ACHN (cell line): ENCODE measurements at regions not wholly inside any gene's neighbourhood (a gene's known extent, or its start where the extent isn't known, plus 50 kb on each side); places are given as distances from the start of the nearest gene placed in this dataset.

Experiments
- DNase-seq: peaks from one replicate; pipeline ENCODE4 v3.0.0-alpha.2; 2015
- in situ Hi-C: cut with HindIII; loops from 2 replicates; pipeline ENCODE4 v1.10.0; 2017; ENCODE audit warnings: low sequenced_read_pairs, low pct_ligation_motif_present, low pct_unique_long_range_greater_than_20kb

- in situ Hi-C loops: no loop called here
- no peak for DNase-seq
These were observed 423.1 kb downstream of the TEX13C start for GRCh38 chrX:125742811-125743210.

- DNase-seq: no peak
These were observed 421.2 kb downstream of the DCAF12L2 start for GRCh38 chrX:125744914-125745313.

GRCh38 chrX:125757794-125758564 is 408.1 kb downstream of the DCAF12L2 start:
- peak; percentile 80 for DNase-seq
- in situ Hi-C loops: no loop called here

More at GRCh38 chrX:125744914-125745313, 421.2 kb downstream of the DCAF12L2 start:
- in situ Hi-C loops: no loop called here

GRCh38 chrX:125758819-125759218 is 407.3 kb downstream of the DCAF12L2 start:
- in situ Hi-C loops: no loop called here
- no peak for DNase-seq

- in situ Hi-C loops: no loop called here
- no peak for DNase-seq
These were observed 403.1 kb downstream of the DCAF12L2 start for GRCh38 chrX:125762954-125763353.

GRCh38 chrX:125765347-125765746 is 400.7 kb downstream of the DCAF12L2 start:
- in situ Hi-C loops: no loop called here
- DNase-seq: no peak

- no peak for DNase-seq
- in situ Hi-C loops: no loop called here
These were observed 396.5 kb downstream of the DCAF12L2 start for GRCh38 chrX:125769628-125770027.

GRCh38 chrX:125778261-125778660 is 387.8 kb downstream of the DCAF12L2 start:
- peak; percentile 22 for DNase-seq
- in situ Hi-C loops: no loop called here

GRCh38 chrX:125782184-125782583 is 383.9 kb downstream of the DCAF12L2 start:
- in situ Hi-C loops: no loop called here
- DNase-seq: no peak

- in situ Hi-C loops: no loop called here
- no peak for DNase-seq
These were observed 379.8 kb downstream of the DCAF12L2 start for GRCh38 chrX:125786316-125786715.

GRCh38 chrX:125791787-125792186 is 374.3 kb downstream of the DCAF12L2 start:
- in situ Hi-C loops: no loop called here
- DNase-seq: no peak

- in situ Hi-C loops: no loop called here
- DNase-seq: no peak
These were observed 355.2 kb downstream of the DCAF12L2 start for GRCh38 chrX:125810856-125811255.

- peak; percentile 0 for DNase-seq
- in situ Hi-C loops: no loop called here
These were observed 340.0 kb downstream of the DCAF12L2 start for GRCh38 chrX:125826080-125826479.

GRCh38 chrX:125826774-125827451 is 339.2 kb downstream of the DCAF12L2 start:
- no peak for DNase-seq
- in situ Hi-C loops: no loop called here

GRCh38 chrX:125846271-125846670 is 319.8 kb downstream of the DCAF12L2 start:
- DNase-seq: no peak
- in situ Hi-C loops: no loop called here

- in situ Hi-C loops: no loop called here
- no peak for DNase-seq
These were observed 315.4 kb downstream of the DCAF12L2 start for GRCh38 chrX:125850693-125851092.

- in situ Hi-C loops: no loop called here
- DNase-seq: no peak
These were observed 282.9 kb downstream of the DCAF12L2 start for GRCh38 chrX:125883169-125883568.

- in situ Hi-C loops: no loop called here
- no peak for DNase-seq
These were observed 271.1 kb downstream of the DCAF12L2 start for GRCh38 chrX:125894947-125895346.

- in situ Hi-C loops: no loop called here
- no peak for DNase-seq
These were observed 270.6 kb downstream of the DCAF12L2 start for GRCh38 chrX:125895518-125895917.

GRCh38 chrX:125926295-125926694 is 239.8 kb downstream of the DCAF12L2 start:
- no peak for DNase-seq
- in situ Hi-C loops: no loop called here
